K562 (cell line): ENCODE measurements at regions not wholly inside any gene's neighbourhood (a gene's known extent, or its start where the extent isn't known, plus 50 kb on each side); places are given as distances from the start of the nearest gene placed in this dataset.

ENCODE experiments used
- ATAC-seq: fragments of 200-7000 bp; cut with Tn5 transposase; 3 replicates; pipeline ENCODE4 v1.9.1; 2020; ENCODE audit warnings: moderate library complexity
- BruUV-seq: library from RNA; stranded (reverse); fragments of 400-500 nt; replicated peaks from 2 replicates; lab custom pipeline; 2021; lab: Mats Ljungman, UMichigan
- CTCF ChIA-PET: fragments of 300-600 bp; formaldehyde crosslinking; extraction: SDS; loops from one replicate; lab custom pipeline; 2021; ENCODE audit warnings: low intra/inter-chr PET ratio; lab: Yijun Ruan, JAX
- POLR2A ChIA-PET: fragments of 300-600, 350-650 bp; sonication (Branson Sonifier 250); formaldehyde crosslinking; extraction: SDS; loops from one replicate; lab custom pipeline; 2021; ENCODE audit warnings: antibody characterized with exemption, inconsistent platforms; lab: Yijun Ruan, JAX
- DNase-seq, 4 experiments: peaks; one replicate each; pipeline versions ENCODE4 v3.0.0 to v3.0.0-alpha.2; 2011 to 2018; ENCODE audit warnings: low spot score in 3 of 4, mixed read lengths in 3 of 4; ENCODE audit errors: extremely low read depth in 1 of 4
- FAIRE-seq: peaks from 2 replicates; lab custom pipeline; 2011; peaks lifted over from hg19 to GRCh38; lab: Jason Lieb, UNC
- H2AFZ ChIP-seq: 2 replicates; pipeline ENCODE4 v1.6.0; 2011; ENCODE audit warnings: low read depth, low read length, control low read depth, inconsistent platforms
- H3K27ac ChIP-seq: fragments of 200-600 bp; 3 replicates; pipeline ENCODE4 v1.8.0; 2011; ENCODE audit warnings: low read depth, mild to moderate bottlenecking, control low read depth, inconsistent platforms, low read length, moderate library complexity, mixed read lengths; ENCODE audit errors: extremely low read depth
- H3K27me3 ChIP-seq, 2 experiments: fragments of 300-600 bp in 1 of 2; 2 replicates in 1 of 2; 3 replicates in 1 of 2; pipeline versions ENCODE4 v1.6.0 to v1.8.0; 2011; ENCODE audit warnings: inconsistent platforms in 2 of 2, low read length in 2 of 2, mild to moderate bottlenecking in 1 of 2, mixed read lengths in 1 of 2, moderate library complexity in 1 of 2; ENCODE audit not compliant: control insufficient read depth in 2 of 2, insufficient read depth in 2 of 2
- H3K36me3 ChIP-seq: fragments of 300-600 bp; 3 replicates; pipeline ENCODE4 v1.8.0; 2011; ENCODE audit warnings: mild to moderate bottlenecking, low read length, inconsistent platforms; ENCODE audit not compliant: control insufficient read depth, insufficient read depth
- H3K4me1 ChIP-seq, 2 experiments: fragments of 200-600 bp in 1 of 2; replicated peaks in 1 of 2; 2 replicates in 1 of 2; 3 replicates in 1 of 2; pipeline versions ENCODE4 v1.5.1 to v1.8.0; 2011; ENCODE audit warnings: inconsistent platforms in 2 of 2, low read length in 2 of 2, mild to moderate bottlenecking in 1 of 2, mixed read lengths in 1 of 2, moderate library complexity in 1 of 2; ENCODE audit not compliant: control insufficient read depth in 2 of 2, insufficient read depth in 2 of 2
- H3K4me2 ChIP-seq: 2 replicates; pipeline ENCODE4 v1.6.1; 2011; ENCODE audit warnings: low read length, control low read depth, inconsistent platforms, mixed read lengths; ENCODE audit not compliant: insufficient read depth
- H3K4me3 ChIP-seq: fragments of 200-600 bp; sonication (generic), shearing (Covaris generic); 2 replicates; pipeline ENCODE4 v1.5.1; 2016; ENCODE audit warnings: control low read depth, inconsistent platforms
- H3K79me2 ChIP-seq: fragments of 200-600 bp; 3 replicates; pipeline ENCODE4 v1.8.0; 2011; ENCODE audit warnings: low read length, inconsistent platforms; ENCODE audit not compliant: control insufficient read depth, insufficient read depth
- H3K9ac ChIP-seq, 2 experiments: 2 replicates each; pipeline versions ENCODE4 v1.6.0 to v1.6.1; 2011; ENCODE audit warnings: low read depth in 2 of 2, low read length in 2 of 2, control low read depth in 1 of 2, inconsistent platforms in 1 of 2, mild to moderate bottlenecking in 1 of 2, mixed read lengths in 1 of 2; ENCODE audit not compliant: insufficient read depth in 1 of 2
- H3K9me1 ChIP-seq: one replicate; pipeline ENCODE4 v1.6.0; 2011; ENCODE audit warnings: inconsistent platforms, mild to moderate bottlenecking, low read length, moderate library complexity; ENCODE audit not compliant: control insufficient read depth, insufficient read depth
- H3K9me3 ChIP-seq: replicated peaks from 2 replicates; pipeline ENCODE4 v1.5.1; 2011; ENCODE audit warnings: low read depth, low read length, inconsistent platforms; ENCODE audit not compliant: control insufficient read depth, insufficient read depth
- H4K20me1 ChIP-seq: replicated peaks from 2 replicates; pipeline ENCODE4 v1.6.1; 2011; ENCODE audit warnings: low read length, inconsistent platforms, mixed read lengths; ENCODE audit not compliant: control insufficient read depth, insufficient read depth
- CREBBP ChIP-seq: IDR thresholded peaks from one replicate; pipeline ENCODE4 v1.6.1; 2012; ENCODE audit warnings: low read depth, mild to moderate bottlenecking, control low read depth, inconsistent platforms, low read length
- GATAD2B ChIP-seq: fragments of 450-650 bp; IDR thresholded peaks from 2 replicates; pipeline ENCODE4 v1.6.1; 2017; ENCODE audit warnings: mild to moderate bottlenecking, borderline replicate concordance
- KDM5B ChIP-seq: fragments of 200-600 bp; sonication (generic); IDR thresholded peaks from 2 replicates; pipeline ENCODE4 v1.6.1; 2012; ENCODE audit warnings: low read depth, mild to moderate bottlenecking, moderate library complexity, low read length, control low read depth, inconsistent platforms; ENCODE audit not compliant: insufficient replicate concordance
- NKRF ChIP-seq: fragments of 450-650 bp; IDR thresholded peaks from 2 replicates; pipeline ENCODE4 v1.6.1; 2016; ENCODE audit warnings: borderline replicate concordance
- NR3C1 ChIP-seq: sonication (generic); formaldehyde crosslinking; IDR thresholded peaks from 2 replicates; pipeline ENCODE4 v1.8.1; 2022; ENCODE audit warnings: missing genetic modification reagents
- PHB ChIP-seq: fragments of 250-450 bp; sonication (Bioruptor Pico); IDR thresholded peaks from 2 replicates; pipeline ENCODE4 v1.5.0; 2021
- PHF21A ChIP-seq: fragments of 450-650 bp; IDR thresholded peaks from 2 replicates; pipeline ENCODE4 v1.6.1; 2017; ENCODE audit warnings: low read depth, borderline replicate concordance
- SIX5 ChIP-seq, 2 experiments: IDR thresholded peaks; 2 replicates each; pipeline ENCODE4 v1.6.1; 2011; ENCODE audit warnings: low read length in 2 of 2, borderline replicate concordance in 1 of 2, low read depth in 1 of 2, mild to moderate bottlenecking in 1 of 2, moderate library complexity in 1 of 2; ENCODE audit not compliant: insufficient read depth in 1 of 2
- SRSF9 ChIP-seq: fragments of 200-400 bp; formaldehyde crosslinking; IDR thresholded peaks from 2 replicates; pipeline ENCODE4 v1.6.1; 2017; ENCODE audit warnings: low read depth, low read length, borderline replicate concordance
- ZBTB11 ChIP-seq, 3 experiments: fragments of 200-800 bp in 1 of 3; fragments of 250-450 bp in 1 of 3; fragments of 450-650 bp in 1 of 3; sonication (Bioruptor Pico) in 1 of 3; sonication (Bioruptor generic) in 1 of 3; formaldehyde crosslinking in 1 of 3; IDR thresholded peaks; 2 replicates each; pipeline versions ENCODE4 v1.6.1 to v1.8.0; 2016 to 2022; ENCODE audit warnings: mild to moderate bottlenecking in 2 of 3, missing genetic modification characterization in 2 of 3, missing compliant biosample characterization in 1 of 3, moderate library complexity in 1 of 3
- ZFP91 ChIP-seq: sonication (generic); formaldehyde crosslinking; IDR thresholded peaks from 2 replicates; pipeline ENCODE4 v1.8.0; 2022; ENCODE audit warnings: mild to moderate bottlenecking, missing genetic modification reagents
- ZNF12 ChIP-seq: sonication (generic); formaldehyde crosslinking; IDR thresholded peaks from 2 replicates; pipeline ENCODE4 v1.4.0; 2020; ENCODE audit warnings: mild to moderate bottlenecking, missing genetic modification reagents
- ZNF174 ChIP-seq: fragments of 250-450 bp; sonication (Bioruptor Pico); IDR thresholded peaks from 2 replicates; pipeline ENCODE4 v1.4.0; 2020; ENCODE audit warnings: mild to moderate bottlenecking
- ZNF197 ChIP-seq: fragments of 200-800 bp; sonication (Bioruptor generic); IDR thresholded peaks from 2 replicates; pipeline ENCODE4 v1.6.1; 2016; ENCODE audit warnings: low read depth, missing genetic modification characterization, missing compliant biosample characterization
- WGBS: fragments of 100-300 bp; shearing (Covaris generic); methylation state at CpG from one replicate; pipeline ENCODE4 v1.1.6; 2016; ENCODE audit warnings: low coverage, mixed read lengths; ENCODE audit not compliant: insufficient coverage; ENCODE audit errors: missing lambda C conversion rate; 5-methylcytosine and 5-hydroxymethylcytosine counted together
- in situ Hi-C: fragments of 300-500 bp; cut with MboI; formaldehyde crosslinking; loops from 4 replicates; pipeline ENCODE4 v1.15.0; 2018; ENCODE audit warnings: inconsistent platforms, mixed read lengths
- intact Hi-C: fragments of 100-400 bp; cut with micrococcal nuclease; formaldehyde crosslinking; loops from 2 replicates; pipeline ENCODE4 v1.14.2; 2022

- H3K9me1 ChIP-seq, result no peaks in the 10 kb centered on the region
- intact Hi-C loops (no loop called here), in situ Hi-C loops (no loop called here)
- BruUV-seq, result no TSS peak
- FAIRE-seq (no peak), ATAC-seq (no peak), DNase-seq (no peak)
- no peaks in the 10 kb centered on the region for H4K20me1 ChIP-seq
- ChIA-PET CTCF (no interaction called here), POLR2A (interaction anchor here (1.5 kb wide), 1 partner anchor 20 kb away, joined by 3 read pairs; no protein-coding TSS in a partner anchor)
- H3K36me3 ChIP-seq, result no peaks in the 10 kb centered on the region
- H3K4me1 ChIP-seq, result no peaks in the 10 kb centered on the region
- H3K79me2 ChIP-seq, result no peaks in the 10 kb centered on the region
- 21% methylated on average over 3 of the region's 3 CpGs for WGBS
- no peak overlapping the region for H3K9ac ChIP-seq
- no peak overlapping the region for H3K4me2 ChIP-seq
- no peak overlapping the region for H2AFZ ChIP-seq
- no peak overlapping the region for H3K4me3 ChIP-seq
- no peaks in the 10 kb centered on the region for H3K27me3 ChIP-seq
- H3K27ac ChIP-seq, result no peak overlapping the region
- H3K9me3 ChIP-seq, result no peaks in the 10 kb centered on the region
- TF ChIP-seq NR3C1 (CRISPR knock-in tag) (no peak), ZNF197 (CRISPR knock-in tag) (no peak), PHB (CRISPR knock-in tag) (no peak), ZNF12 (CRISPR knock-in tag) (no peak), NKRF (no peak), ZNF174 (CRISPR knock-in tag) (no peak), CREBBP (no peak), SIX5 (IDR thresholded peaks at IDR 0.05; ENCODE audit: borderline replicate concordance in 1 of 2, insufficient read depth in 1 of 2, low read depth in 1 of 2, low read length in 2 of 2) (no peak), ZFP91 (CRISPR knock-in tag) (no peak), PHF21A (no peak), SRSF9 (no peak), GATAD2B (no peak), ZBTB11 (CRISPR knock-in tag; IDR thresholded peaks at IDR 0.05) (no peak), KDM5B (no peak)
Observed at GRCh38 chr4:93960916-93961315, 132.4 kb downstream of the ATOH1 start.
